Stimulated activated CD8-positive, alpha-beta memory T cell treated with anti-CD3 and anti-CD28 coated beads, Interleukin-12 subunit alpha, Interleukin-12 subunit beta, amount 100 ng/mL, for 1 hour (primary cell): ENCODE measurements at regions not wholly inside any gene's neighbourhood (a gene's known extent, or its start where the extent isn't known, plus 50 kb on each side); places are given as distances from the start of the nearest gene placed in this dataset.

Experiments used
- DNase-seq: peaks from one replicate; pipeline ENCODE4 v3.0.0-alpha.2; 2020; ENCODE audit warnings: low read depth

DNA sequence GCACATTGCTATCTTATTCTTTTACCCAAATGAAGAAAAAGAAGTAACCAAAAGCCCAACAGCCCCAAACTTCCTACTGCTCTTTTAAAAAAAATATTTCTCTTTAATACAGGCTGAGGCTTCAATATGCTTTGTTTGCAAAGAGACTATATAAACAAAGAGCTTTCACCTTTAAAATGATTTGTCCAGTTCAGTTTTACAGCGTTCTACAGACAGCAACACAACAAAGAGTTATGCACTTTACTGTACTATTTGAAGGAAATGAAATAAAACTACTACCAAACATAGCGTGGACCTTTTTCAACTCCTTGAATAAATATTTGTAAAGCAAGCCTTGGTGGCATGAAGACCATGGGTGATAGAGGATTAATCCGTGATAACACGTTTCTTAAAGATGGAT is 151.2 kb downstream of the FGF9 start:
- no peak for DNase-seq

DNA sequence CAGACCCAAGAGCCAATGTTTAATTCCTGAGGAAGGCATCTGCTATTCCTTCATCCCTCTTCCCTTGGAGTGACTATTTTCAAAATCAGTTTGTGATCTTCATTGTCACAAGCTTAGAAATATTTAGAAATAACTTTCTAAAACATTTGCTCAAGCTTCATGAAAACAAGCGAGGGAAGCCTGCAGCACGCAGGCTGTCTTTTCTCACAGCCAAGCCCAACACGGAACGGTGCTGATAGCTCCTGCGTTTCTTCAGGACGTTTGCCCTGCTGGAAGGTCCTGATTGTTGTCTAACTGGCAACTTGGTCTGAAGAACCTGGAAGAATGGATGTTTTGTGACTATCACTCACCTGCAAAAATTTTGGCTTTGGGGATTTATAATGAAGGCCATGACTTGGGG is 152.5 kb downstream of the FGF9 start:
- no peak for DNase-seq

DNA sequence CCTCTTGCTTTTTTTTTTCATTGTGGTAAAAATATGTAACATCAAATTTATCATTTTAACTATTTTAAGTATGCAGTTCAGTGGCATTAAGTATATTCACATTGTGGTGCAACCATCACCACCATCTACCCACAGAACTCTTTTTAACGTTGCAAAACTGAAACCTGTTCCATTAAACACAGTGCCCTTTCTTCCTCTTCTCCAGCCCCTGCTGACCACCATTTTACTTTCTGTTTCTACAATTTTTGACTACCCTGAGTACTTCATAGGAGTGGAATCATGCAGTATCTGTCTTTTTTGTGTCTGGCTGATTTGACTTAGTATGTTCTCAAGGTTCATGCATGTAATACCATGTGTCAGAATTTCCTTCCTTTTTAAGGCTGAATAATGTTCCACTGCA is 153.1 kb downstream of the FGF9 start:
- no peak for DNase-seq

GRCh38 chr13:21825186-21825585 is 154.3 kb downstream of the FGF9 start:
- DNase-seq: no peak

GRCh38 chr13:21825801-21826200 is 154.9 kb downstream of the FGF9 start:
- no peak for DNase-seq

DNA sequence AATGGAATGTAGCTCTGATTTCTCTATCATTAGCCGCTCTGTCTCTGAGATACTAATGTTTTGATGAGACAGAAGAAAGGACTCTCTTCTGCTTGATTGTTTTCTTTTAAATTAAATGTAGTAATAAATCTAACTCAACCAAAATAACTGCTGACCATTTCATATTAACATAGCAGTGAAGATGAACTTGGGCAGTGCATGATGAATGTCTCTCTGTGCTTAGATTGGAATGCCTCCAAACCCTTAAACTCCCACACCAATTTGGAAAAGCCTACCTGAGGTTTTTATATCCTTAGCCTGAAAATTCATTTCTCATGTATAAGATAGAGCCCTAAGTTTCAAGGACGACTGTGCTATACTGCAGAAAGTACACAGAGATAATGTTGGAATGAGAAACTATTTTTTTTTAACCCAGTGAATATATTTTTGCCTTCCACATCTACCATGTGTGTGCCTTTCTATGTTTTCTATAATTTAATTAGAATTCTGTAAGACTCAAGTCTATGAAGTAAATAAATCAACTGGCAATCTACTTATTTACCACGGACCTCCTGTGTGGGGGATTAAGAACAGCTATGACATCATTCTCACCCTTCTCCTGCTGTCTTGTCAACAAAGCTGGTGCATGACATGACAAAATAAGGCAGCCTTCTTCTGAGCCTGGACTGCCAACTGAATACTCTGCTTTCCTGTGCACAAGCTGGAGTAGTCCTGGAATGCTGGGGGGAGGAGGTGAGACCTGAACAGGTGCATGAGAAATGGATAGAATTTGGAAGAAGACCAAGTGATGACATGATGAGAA is 155.5 kb downstream of the FGF9 start:
- no peak for DNase-seq

DNA sequence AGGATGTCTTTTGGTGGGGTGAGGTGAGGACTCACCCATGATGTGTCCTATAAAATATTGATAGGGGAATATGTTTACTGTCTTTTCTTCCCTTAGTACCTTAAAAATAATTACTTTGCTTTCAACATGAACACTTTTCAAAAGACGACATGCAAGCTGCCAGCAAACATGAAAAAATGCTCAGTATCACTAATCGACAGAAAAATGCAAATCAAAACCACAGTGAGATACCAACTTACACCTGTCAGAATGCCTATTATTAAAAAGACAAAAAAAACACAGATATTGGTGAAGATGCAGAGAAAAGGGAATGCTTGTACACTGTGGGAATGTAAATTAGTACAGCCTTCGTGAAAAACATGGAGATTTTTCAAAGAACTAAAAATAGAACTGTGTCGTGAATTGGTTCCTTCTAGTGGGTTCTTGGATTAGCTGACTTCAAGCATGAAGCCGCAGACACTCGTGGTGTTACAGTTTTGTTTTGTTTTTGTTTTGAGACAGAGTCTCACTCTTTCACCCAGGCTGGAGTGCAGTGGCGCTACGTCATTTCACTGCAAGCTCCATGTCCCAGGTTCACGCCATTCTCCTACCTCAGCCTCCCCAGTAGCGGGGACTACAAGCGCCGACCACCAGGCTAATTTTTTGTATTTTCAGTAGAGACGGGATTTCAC is 160.9 kb downstream of the FGF9 start:
- no peak for DNase-seq

GRCh38 chr13:21833921-21834320 is 163.0 kb downstream of the FGF9 start:
- no peak for DNase-seq

- DNase-seq: no peak
These were observed 163.6 kb downstream of the FGF9 start for GRCh38 chr13:21834521-21834920.

- no peak for DNase-seq
These were observed 166.4 kb downstream of the FGF9 start for GRCh38 chr13:21837288-21837687.

GRCh38 chr13:21837841-21838551 is 167.1 kb downstream of the FGF9 start:
- no peak for DNase-seq

DNA sequence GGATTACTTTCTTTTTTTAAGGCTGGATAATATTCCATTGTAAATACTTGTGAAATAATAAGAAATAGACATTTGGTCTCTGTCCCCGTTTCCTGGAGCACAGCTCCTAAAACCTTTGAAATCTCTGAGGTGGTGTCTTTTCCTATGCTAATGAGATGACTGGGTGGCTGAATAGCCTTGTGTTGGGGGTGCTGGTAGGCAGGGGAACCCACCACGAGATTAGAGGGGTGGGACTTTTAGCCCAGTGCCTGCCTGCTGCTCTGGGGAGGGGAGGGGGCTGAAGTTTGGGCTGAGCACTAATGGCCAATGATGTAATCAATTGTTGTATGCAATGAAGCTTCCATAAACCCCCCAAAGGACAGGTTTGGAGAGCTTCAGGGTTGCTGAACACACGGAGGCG is 175.7 kb downstream of the FGF9 start:
- no peak for DNase-seq

- DNase-seq: no peak
These were observed 178.4 kb downstream of the FGF9 start for GRCh38 chr13:21849323-21849722.

- no peak for DNase-seq
These were observed 179.4 kb downstream of the FGF9 start for GRCh38 chr13:21850013-21851006.

DNA sequence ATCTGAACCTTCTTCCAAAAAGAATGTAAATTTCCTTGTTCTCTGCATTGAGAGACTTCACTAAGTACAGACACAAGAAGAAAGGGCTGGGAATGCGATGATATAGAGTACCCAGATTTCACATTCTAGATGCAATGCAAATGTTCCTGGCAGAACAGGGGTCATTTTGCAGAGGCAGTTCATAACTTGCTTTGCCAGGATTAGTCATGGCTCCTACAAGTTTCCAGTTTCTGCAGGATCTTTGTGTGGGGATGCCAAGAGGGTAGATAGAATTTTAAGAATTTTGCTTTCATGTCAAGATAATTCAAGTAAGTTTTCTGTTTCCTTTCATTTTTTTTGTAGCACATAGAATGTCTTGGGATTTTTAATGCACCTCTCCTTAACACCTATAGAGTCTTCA is 181.2 kb downstream of the FGF9 start:
- DNase-seq: no peak

DNA sequence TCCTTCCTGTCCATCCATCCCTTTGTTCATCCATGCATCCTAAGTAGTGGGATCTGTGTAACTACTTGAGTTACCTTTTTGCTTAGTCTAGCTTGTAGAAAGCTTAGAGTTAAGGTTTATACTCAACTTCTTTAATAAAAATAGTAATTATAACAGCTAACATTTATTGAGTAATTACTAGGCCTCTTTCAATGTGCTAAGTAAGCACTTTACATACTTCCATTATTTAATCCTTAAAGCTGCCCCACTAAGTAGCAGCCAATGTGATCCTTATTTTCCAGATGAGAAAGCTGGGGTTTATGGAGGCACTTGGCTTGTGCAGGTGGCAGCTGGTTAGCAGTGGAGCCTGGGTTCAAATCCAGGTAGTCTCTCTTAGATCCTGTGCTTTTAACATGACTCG is 182.9 kb downstream of the FGF9 start:
- DNase-seq: no peak

DNA sequence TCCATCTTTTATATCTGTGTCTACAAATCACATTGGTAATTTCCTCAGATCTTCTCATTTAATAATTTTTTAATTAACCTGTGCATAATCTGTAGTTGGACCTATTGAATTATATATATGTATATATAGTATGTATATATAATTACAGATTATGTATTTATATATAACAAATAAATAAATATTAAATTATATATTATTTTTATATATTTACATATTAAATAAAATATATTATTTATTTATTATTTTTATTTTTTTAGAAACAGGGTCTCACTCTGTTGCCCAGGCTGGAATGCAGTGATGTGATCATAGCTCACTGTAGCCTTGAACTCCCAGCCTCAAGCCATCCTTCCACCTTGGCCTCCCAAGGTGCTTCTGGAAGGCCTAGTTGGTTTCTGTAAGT is 197.9 kb downstream of the FGF9 start:
- no peak for DNase-seq

DNA sequence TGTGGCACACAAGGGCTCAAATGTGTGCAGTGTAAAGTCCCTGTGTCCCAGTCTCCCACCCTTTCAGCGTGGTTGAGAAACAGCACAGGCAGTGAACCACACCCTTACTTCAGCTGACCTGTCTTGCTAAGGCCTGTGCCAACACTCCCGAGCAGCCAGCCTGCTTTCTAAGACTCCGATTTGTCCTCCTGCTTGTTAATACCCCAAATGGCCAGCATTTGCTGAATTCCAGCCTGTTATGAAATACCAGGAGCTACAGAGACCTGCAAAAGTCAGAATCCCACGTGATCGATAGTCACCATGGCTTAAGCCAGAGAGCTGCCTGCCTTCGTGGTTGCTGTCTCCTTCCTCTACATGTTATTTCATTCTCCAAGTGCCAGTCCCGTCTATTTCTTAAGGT is 200.5 kb downstream of the FGF9 start:
- no peak for DNase-seq

GRCh38 chr13:21871919-21872318 is 201.0 kb downstream of the FGF9 start:
- no peak for DNase-seq

- DNase-seq: no peak
These were observed 201.9 kb downstream of the FGF9 start for GRCh38 chr13:21872795-21873194.

- DNase-seq: no peak
These were observed 204.2 kb downstream of the FGF9 start for GRCh38 chr13:21875116-21875515.
